Naive B cell (primary cell): ENCODE measurements at regions not wholly inside any gene's neighbourhood (a gene's known extent, or its start where the extent isn't known, plus 50 kb on each side); places are given as distances from the start of the nearest gene placed in this dataset.
A peak's percentile ranks its signal among the peaks of the same experiment; 100 is the strongest.

Source experiments
- ATAC-seq, 2 donors: fragments of 150-1000 bp; cut with Tn5 transposase; 2 replicates each; pipeline ENCODE4 v1.10.0; 2021; ENCODE audit warnings: low read depth in 2 of 2, mild to moderate bottlenecking in 2 of 2, moderate library complexity in 2 of 2
- DNase-seq: peaks from one replicate; pipeline ENCODE4 v3.0.0; 2022
- H3K27ac Mint-ChIP-seq, 6 donors: one replicate each; pipeline ENCODE4 v1.8.0; 2020 to 2022; ENCODE audit warnings: mild to moderate bottlenecking in 6 of 6, mixed read lengths in 6 of 6, moderate library complexity in 5 of 6, inconsistent platforms in 2 of 6
- H3K27me3 Mint-ChIP-seq, 3 donors: one replicate each; pipeline ENCODE4 v1.8.0; 2021 to 2022; ENCODE audit warnings: mixed read lengths in 3 of 3, mild to moderate bottlenecking in 1 of 3
- H3K36me3 Mint-ChIP-seq, 2 donors: one replicate each; pipeline ENCODE4 v1.8.0; 2020 to 2022; ENCODE audit warnings: mixed read lengths in 2 of 2, inconsistent platforms in 1 of 2, mild to moderate bottlenecking in 1 of 2
- H3K4me1 Mint-ChIP-seq, 3 donors: one replicate each; pipeline ENCODE4 v1.8.0; 2020 to 2022; ENCODE audit warnings: mixed read lengths in 3 of 3, inconsistent platforms in 1 of 3, mild to moderate bottlenecking in 1 of 3, moderate library complexity in 1 of 3
- H3K4me3 Mint-ChIP-seq, 8 donors: one replicate each; pipeline ENCODE4 v1.8.0; 2020 to 2022; ENCODE audit warnings: mild to moderate bottlenecking in 8 of 8, mixed read lengths in 8 of 8, moderate library complexity in 8 of 8, inconsistent platforms in 2 of 8
- H3K9me3 Mint-ChIP-seq, 7 donors: one replicate each; pipeline ENCODE4 v1.8.0; 2020 to 2022; ENCODE audit warnings: mixed read lengths in 7 of 7, mild to moderate bottlenecking in 5 of 7, inconsistent platforms in 2 of 7, moderate library complexity in 1 of 7

GRCh38 chr3:59426821-59427565, 377.2 kb upstream of the CFAP20DC start:
- Mint-ChIP-seq H3K4me3 (no peak overlapping the region), H3K27me3 (no peaks in the 10 kb centered on the region), H3K9me3 (peaks cover 0 to 1% (median 0%) of the 10 kb centered on the region in 7 donors), H3K4me1 (peaks cover 0 to 11% (median 7%) of the 10 kb centered on the region in 3 donors), H3K27ac (no peak overlapping the region), H3K36me3 (no peaks in the 10 kb centered on the region)
- no peak for DNase-seq
- ATAC-seq, result no peak

- ATAC-seq, result no peak
Measured at GRCh38 chr3:59425942-59426341, 376.1 kb upstream of the CFAP20DC start.

DNA sequence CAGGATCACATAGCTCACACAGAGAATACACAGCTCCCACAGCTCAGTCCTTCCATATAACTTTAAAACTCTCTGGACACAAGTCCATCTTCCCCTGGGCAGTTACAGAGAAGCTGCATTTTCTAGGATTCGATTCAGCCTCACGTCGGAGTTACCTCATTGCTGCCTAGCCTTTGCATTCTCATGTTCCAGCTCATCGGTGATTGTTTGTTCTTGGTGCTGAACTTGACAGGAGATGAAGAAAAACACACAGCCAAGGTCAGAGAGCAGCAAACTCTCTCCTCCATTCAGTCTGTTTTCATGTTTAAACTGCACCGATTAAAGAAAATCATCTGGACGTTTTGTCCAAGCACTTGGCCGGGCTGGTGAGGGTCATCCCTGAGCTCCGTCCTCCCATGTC, 375.5 kb upstream of the CFAP20DC start:
- no peak for DNase-seq
- Mint-ChIP-seq H3K27ac (peak overlapping the region in 1 of 6 donors; percentile 84), H3K9me3 (peaks cover 0 to 1% (median 0%) of the 10 kb centered on the region in 7 donors), H3K36me3 (no peaks in the 10 kb centered on the region), H3K27me3 (no peaks in the 10 kb centered on the region), H3K4me1 (peaks cover 0 to 11% (median 7%) of the 10 kb centered on the region in 3 donors), H3K4me3 (peak overlapping the region in 1 of 8 donors; percentile 4)
- no peak for ATAC-seq

More at GRCh38 chr3:59425942-59426341, 376.1 kb upstream of the CFAP20DC start:
- H3K4me1 Mint-ChIP-seq, result peaks cover 0 to 11% (median 7%) of the 10 kb centered on the region in 3 donors
- no peaks in the 10 kb centered on the region for H3K36me3 Mint-ChIP-seq
- no peak overlapping the region for H3K27ac Mint-ChIP-seq
- H3K4me3 Mint-ChIP-seq, result no peak overlapping the region
- DNase-seq, result no peak
- H3K9me3 Mint-ChIP-seq, result peaks cover 0 to 1% (median 0%) of the 10 kb centered on the region in 7 donors
- H3K27me3 Mint-ChIP-seq, result no peaks in the 10 kb centered on the region

DNA sequence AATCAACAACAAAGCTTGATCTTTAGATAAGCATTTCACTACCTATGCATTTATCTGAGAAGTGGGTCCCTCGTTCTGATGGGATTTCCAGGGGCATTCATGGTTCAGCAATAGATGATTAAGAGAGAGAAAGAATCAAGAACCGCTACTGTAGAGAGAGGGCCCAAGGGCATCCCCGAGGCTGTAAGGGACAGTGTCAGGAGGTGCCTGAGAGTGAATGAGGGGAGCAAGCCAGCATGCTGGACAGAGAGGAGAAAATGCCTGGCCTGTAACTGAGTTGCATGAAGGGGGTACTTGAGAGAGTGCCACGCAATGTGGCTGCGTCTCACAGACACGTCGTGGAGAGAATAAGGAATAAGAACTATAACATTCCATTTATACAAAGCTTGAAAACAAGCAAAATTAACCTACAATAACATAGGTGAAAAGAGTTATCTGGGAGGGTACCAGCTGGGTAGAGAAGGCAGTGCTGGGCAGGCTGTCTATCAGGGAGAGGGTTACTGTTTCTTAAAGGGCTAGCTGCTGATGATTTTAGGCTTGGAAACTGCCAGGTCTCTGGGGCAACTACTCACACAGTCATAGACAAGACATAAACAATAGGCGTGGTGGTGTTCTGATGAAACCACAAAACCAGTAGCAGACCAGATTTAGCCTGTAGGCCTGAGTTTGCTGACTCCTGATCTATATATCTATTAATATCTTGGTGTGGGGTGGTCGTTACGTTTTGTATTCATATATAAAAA, 374.6 kb upstream of the CFAP20DC start:
- DNase-seq (no peak), ATAC-seq (peak; percentile 21 to 45)
- H3K27me3 Mint-ChIP-seq, result no peaks in the 10 kb centered on the region
- no peak overlapping the region for H3K4me3 Mint-ChIP-seq
- peaks cover 0 to 11% (median 7%) of the 10 kb centered on the region in 3 donors for H3K4me1 Mint-ChIP-seq
- H3K27ac Mint-ChIP-seq, result no peak overlapping the region
- no peaks in the 10 kb centered on the region for H3K36me3 Mint-ChIP-seq
- peaks cover 0 to 1% (median 0%) of the 10 kb centered on the region in 7 donors for H3K9me3 Mint-ChIP-seq

DNA sequence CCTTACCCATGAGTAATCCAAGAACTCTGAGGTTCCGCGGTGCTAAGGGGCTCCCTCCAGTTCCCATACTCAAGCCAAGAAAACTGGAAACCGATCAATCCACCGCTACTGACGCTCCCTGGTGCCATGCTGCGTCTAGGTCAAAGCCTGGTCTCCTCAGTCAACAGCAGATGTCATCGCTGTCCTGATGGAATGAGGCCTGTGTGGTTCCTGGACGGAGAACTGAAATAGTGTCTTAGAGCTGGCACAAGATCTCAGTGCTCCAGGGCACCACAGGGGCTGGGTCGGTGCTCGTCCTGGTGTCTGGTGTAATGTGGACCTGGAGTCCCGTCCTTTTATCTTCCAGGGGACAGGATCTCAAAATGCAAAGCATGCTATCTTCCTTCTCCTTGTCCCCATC, 373.9 kb upstream of the CFAP20DC start:
- Mint-ChIP-seq H3K27ac (no peak overlapping the region), H3K4me1 (peaks cover 0 to 11% (median 7%) of the 10 kb centered on the region in 3 donors), H3K27me3 (no peaks in the 10 kb centered on the region), H3K4me3 (no peak overlapping the region), H3K36me3 (no peaks in the 10 kb centered on the region), H3K9me3 (peaks cover 0 to 1% (median 0%) of the 10 kb centered on the region in 7 donors)
- no peak for DNase-seq
- no peak for ATAC-seq

DNA sequence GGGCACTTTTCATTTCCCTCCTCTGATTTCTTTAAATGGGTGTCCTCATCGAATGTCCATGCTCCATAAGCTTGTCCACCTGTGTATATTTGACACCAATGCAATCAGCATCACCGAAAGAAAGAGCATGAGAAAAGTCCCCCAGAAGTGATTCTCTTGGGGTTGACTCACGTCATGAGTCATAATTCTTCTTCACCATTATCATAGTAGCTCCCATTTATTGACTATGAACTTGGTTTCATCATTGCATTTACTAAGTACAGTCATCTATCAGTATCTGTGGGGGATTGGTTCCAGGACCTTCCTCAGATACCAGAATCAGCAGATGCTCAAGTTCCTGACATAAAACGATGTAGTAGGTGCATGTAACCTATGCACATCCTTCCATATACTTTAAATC, 372.5 kb upstream of the CFAP20DC start:
- H3K27me3 Mint-ChIP-seq, result no peaks in the 10 kb centered on the region
- peaks cover 0 to 11% (median 7%) of the 10 kb centered on the region in 3 donors for H3K4me1 Mint-ChIP-seq
- H3K36me3 Mint-ChIP-seq, result no peaks in the 10 kb centered on the region
- H3K4me3 Mint-ChIP-seq, result no peak overlapping the region
- DNase-seq (no peak), ATAC-seq (no peak)
- H3K27ac Mint-ChIP-seq, result no peak overlapping the region
- H3K9me3 Mint-ChIP-seq, result peaks cover 0 to 1% (median 0%) of the 10 kb centered on the region in 7 donors

DNA sequence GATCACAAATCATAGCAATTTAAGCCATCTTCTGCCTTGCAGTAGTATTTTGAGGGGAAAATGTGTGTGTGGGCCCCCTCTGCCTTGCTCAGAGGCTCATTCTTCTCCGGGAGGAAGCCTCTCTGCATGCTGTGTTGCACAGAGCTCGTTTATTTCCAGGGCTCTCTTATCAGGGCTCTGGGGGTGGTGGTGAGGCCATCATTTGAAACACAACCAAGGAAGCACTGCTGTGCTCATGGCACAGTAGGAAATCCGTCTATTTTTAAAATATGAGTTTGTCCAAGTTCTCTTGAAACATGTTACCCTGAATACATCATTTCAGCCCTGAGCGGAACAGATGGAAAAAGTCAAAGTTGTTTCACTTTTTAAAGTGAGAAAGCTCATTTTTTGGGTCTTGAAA, 369.0 kb upstream of the CFAP20DC start:
- no peaks in the 10 kb centered on the region for H3K27me3 Mint-ChIP-seq
- no peaks in the 10 kb centered on the region for H3K4me1 Mint-ChIP-seq
- no peak overlapping the region for H3K4me3 Mint-ChIP-seq
- ATAC-seq, result no peak
- peak overlapping the region in 1 of 6 donors; percentile 69 for H3K27ac Mint-ChIP-seq
- DNase-seq, result no peak
- no peaks in the 10 kb centered on the region for H3K9me3 Mint-ChIP-seq
- no peaks in the 10 kb centered on the region for H3K36me3 Mint-ChIP-seq

DNA sequence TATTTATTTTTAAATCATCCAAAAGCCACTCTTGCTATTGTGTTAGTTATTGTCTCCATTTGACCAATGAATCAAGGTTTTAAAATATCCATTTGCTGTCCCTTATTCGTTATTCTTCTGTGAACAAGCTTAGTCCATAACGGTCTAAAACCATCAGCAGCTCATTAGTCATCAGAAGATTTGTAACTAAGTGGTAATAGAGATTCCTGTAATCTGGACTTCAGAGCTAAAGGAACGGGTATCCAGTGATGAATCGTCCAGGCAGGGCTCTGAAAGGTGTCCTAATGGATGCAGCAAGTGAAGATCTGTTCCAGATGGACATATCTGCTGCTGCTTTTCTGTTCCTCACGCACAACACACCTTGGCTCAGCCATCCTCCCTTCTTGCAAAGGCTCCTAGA, 362.7 kb upstream of the CFAP20DC start:
- no peak for DNase-seq
- H3K36me3 Mint-ChIP-seq, result no peaks in the 10 kb centered on the region
- no peaks in the 10 kb centered on the region for H3K27me3 Mint-ChIP-seq
- H3K4me1 Mint-ChIP-seq, result peaks cover 0 to 2% (median 0%) of the 10 kb centered on the region in 3 donors
- H3K27ac Mint-ChIP-seq, result no peak overlapping the region
- H3K9me3 Mint-ChIP-seq, result no peaks in the 10 kb centered on the region
- no peak overlapping the region for H3K4me3 Mint-ChIP-seq
- ATAC-seq, result no peak

GRCh38 chr3:59411694-59412093, 361.9 kb upstream of the CFAP20DC start:
- H3K4me1 Mint-ChIP-seq, result peaks cover 0 to 5% (median 2%) of the 10 kb centered on the region in 3 donors
- no peak overlapping the region for H3K4me3 Mint-ChIP-seq
- H3K27me3 Mint-ChIP-seq, result no peaks in the 10 kb centered on the region
- no peaks in the 10 kb centered on the region for H3K9me3 Mint-ChIP-seq
- DNase-seq, result no peak
- no peak for ATAC-seq
- no peaks in the 10 kb centered on the region for H3K36me3 Mint-ChIP-seq
- no peak overlapping the region for H3K27ac Mint-ChIP-seq

DNA sequence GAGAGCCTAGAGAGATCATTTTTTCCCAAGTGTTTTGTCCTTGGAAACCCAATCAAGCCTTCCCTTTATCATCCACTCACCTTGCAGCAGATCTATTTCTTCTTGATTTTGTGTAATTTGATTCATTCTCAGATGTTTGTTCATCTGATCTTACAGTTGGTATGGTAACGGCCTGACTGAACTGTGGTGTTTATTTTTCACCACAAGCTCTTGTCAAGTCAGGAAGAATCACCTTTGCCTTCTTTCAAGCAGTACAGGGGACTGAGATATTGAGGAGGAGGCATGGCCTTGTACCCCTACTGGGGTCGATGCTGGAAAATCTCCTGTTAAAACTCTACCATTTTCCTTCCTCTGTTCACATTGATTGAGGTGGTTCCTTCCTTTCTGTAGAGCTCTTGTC, 361.4 kb upstream of the CFAP20DC start:
- no peaks in the 10 kb centered on the region for H3K36me3 Mint-ChIP-seq
- H3K4me3 Mint-ChIP-seq, result no peak overlapping the region
- no peak for DNase-seq
- H3K9me3 Mint-ChIP-seq, result no peaks in the 10 kb centered on the region
- no peaks in the 10 kb centered on the region for H3K27me3 Mint-ChIP-seq
- no peak overlapping the region for H3K27ac Mint-ChIP-seq
- H3K4me1 Mint-ChIP-seq, result peaks cover 0 to 6% (median 2%) of the 10 kb centered on the region in 3 donors
- no peak for ATAC-seq

- H3K4me3 Mint-ChIP-seq, result peak overlapping the region in 1 of 8 donors; percentile 58
- DNase-seq (no peak), ATAC-seq (no peak)
- peaks cover 0 to 2% (median 0%) of the 10 kb centered on the region in 7 donors for H3K9me3 Mint-ChIP-seq
- H3K36me3 Mint-ChIP-seq, result no peaks in the 10 kb centered on the region
- peak overlapping the region in 1 of 6 donors; percentile 35 for H3K27ac Mint-ChIP-seq
- H3K4me1 Mint-ChIP-seq, result peaks cover 0 to 6% (median 2%) of the 10 kb centered on the region in 3 donors
- H3K27me3 Mint-ChIP-seq, result no peaks in the 10 kb centered on the region
Measured at GRCh38 chr3:59408047-59408624, 358.3 kb upstream of the CFAP20DC start.

- ATAC-seq (no peak), DNase-seq (no peak)
- Mint-ChIP-seq H3K4me1 (peaks cover 0 to 6% (median 2%) of the 10 kb centered on the region in 3 donors), H3K36me3 (no peaks in the 10 kb centered on the region), H3K4me3 (no peak overlapping the region), H3K27ac (peak overlapping the region in 1 of 6 donors; percentile 15), H3K9me3 (peaks cover 0 to 2% (median 0%) of the 10 kb centered on the region in 7 donors), H3K27me3 (no peaks in the 10 kb centered on the region)
Measured at GRCh38 chr3:59407425-59407824, 357.6 kb upstream of the CFAP20DC start.

- no peaks in the 10 kb centered on the region for H3K36me3 Mint-ChIP-seq
- peaks cover 0 to 4% (median 0%) of the 10 kb centered on the region in 7 donors for H3K9me3 Mint-ChIP-seq
- no peak overlapping the region for H3K27ac Mint-ChIP-seq
- H3K4me3 Mint-ChIP-seq, result peak overlapping the region in 1 of 8 donors; percentile 0
- H3K4me1 Mint-ChIP-seq, result peaks cover 0 to 6% (median 2%) of the 10 kb centered on the region in 3 donors
- H3K27me3 Mint-ChIP-seq, result no peaks in the 10 kb centered on the region
- no peak for ATAC-seq
- DNase-seq, result no peak
Measured at GRCh38 chr3:59406943-59407342, 357.1 kb upstream of the CFAP20DC start.
